ENCODE measurements at regions not wholly inside any gene's neighbourhood (a gene's known extent, or its start where the extent isn't known, plus 50 kb on each side); places are given as distances from the start of the nearest gene placed in this dataset.

DNA sequence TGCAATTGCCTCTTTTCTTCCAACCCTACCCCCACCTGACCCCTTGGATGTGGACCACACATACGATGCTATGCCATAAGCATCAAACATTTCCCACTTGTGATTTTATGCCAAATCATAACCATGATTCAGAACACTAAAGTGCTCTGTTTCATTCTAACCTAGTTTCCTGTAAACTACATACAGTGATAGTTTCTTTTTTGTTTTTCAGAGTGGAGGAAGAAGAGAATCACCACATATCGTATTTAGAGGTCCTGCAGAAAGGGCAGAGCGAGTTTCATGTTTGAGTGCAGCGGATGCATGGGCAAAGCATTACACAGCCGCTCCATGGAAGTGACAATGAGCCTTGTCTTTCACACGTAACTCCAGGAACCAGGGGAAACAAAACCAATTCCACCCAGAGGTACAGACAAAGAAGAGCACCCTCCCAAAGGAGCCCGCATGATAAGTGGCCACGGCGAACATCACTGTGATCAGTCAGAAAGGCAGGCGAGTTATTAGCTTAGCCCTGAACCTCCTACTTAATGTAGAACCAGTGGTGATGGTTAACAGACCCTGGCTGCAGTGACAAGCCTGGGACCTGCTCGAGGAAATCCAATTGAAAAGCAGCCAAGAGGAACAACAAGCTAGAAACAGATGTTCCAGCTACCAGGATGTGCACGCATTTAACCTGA is 64.0 kb upstream of the ZNF281 start:
- Histone ChIP-seq H3K4me3 (ENCODE audit: low read depth, low read length) (no peak overlapping the region), H3K9me3 (ENCODE audit: control insufficient read depth, insufficient read depth, low read length) (no peaks in the 10 kb centered on the region; the same call in 1 of the 2 replicates), H3K27me3 (ENCODE audit: control insufficient read depth, insufficient read depth, low read length) (no peaks in the 10 kb centered on the region), H3K27ac (ENCODE audit: low read depth, low read length) (no peak overlapping the region)
- DNase-seq (ENCODE audit: low read depth, low spot score): no peak
- CTCF ChIA-PET: interaction anchor here (1.0 to 1.1 kb wide), 2 partner anchors 15 to 166 kb away, joined by 4 read pairs; no protein-coding TSS in a partner anchor
- POLR2A ChIA-PET: no interaction called here
- no peak for TF ChIP-seq CTCF (IDR thresholded peaks at IDR 0.05; ENCODE audit: low read depth, low read length)

- no peak for TF ChIP-seq CTCF (IDR thresholded peaks at IDR 0.05; ENCODE audit: low read depth, low read length)
- no peak overlapping the region for H3K4me3 ChIP-seq (ENCODE audit: low read depth, low read length)
- ChIA-PET POLR2A (no interaction called here), CTCF (interaction anchor here (1.0 kb wide), 1 partner anchor 17 kb away, joined by 3 read pairs; no protein-coding TSS in a partner anchor)
- no peaks in the 10 kb centered on the region for H3K27me3 ChIP-seq (ENCODE audit: control insufficient read depth, insufficient read depth, low read length)
- H3K27ac ChIP-seq (ENCODE audit: low read depth, low read length): no peak overlapping the region
- no peak for DNase-seq (ENCODE audit: low read depth, low spot score)
- no peaks in the 10 kb centered on the region for H3K9me3 ChIP-seq (ENCODE audit: control insufficient read depth, insufficient read depth, low read length)
Measured at GRCh38 chr1:200471739-200472138, 61.9 kb upstream of the ZNF281 start.

- Histone ChIP-seq H3K27ac (ENCODE audit: low read depth, low read length) (no peak overlapping the region), H3K9me3 (ENCODE audit: control insufficient read depth, insufficient read depth, low read length) (no peaks in the 10 kb centered on the region), H3K4me3 (ENCODE audit: low read depth, low read length) (no peak overlapping the region), H3K27me3 (ENCODE audit: control insufficient read depth, insufficient read depth, low read length) (no peaks in the 10 kb centered on the region)
- DNase-seq (ENCODE audit: low read depth, low spot score): no peak
- POLR2A ChIA-PET: no interaction called here
- CTCF ChIA-PET: interaction anchor here (0.5 to 1.9 kb wide), 2 partner anchors 166 to 392 kb away, joined by 3 to 6 read pairs; no protein-coding TSS in a partner anchor
- no peak for TF ChIP-seq CTCF (IDR thresholded peaks at IDR 0.05; ENCODE audit: low read depth, low read length)
Measured at GRCh38 chr1:200468264-200469001, 58.6 kb upstream of the ZNF281 start.

- Histone ChIP-seq H3K4me3 (ENCODE audit: low read depth, low read length) (no peak overlapping the region), H3K27me3 (ENCODE audit: control insufficient read depth, insufficient read depth, low read length) (no peaks in the 10 kb centered on the region), H3K27ac (ENCODE audit: low read depth, low read length) (no peak overlapping the region), H3K9me3 (ENCODE audit: control insufficient read depth, insufficient read depth, low read length) (no peaks in the 10 kb centered on the region)
- POLR2A ChIA-PET: interaction anchor here (0.6 kb wide), 1 partner anchor 281 kb away, joined by 3 read pairs; no protein-coding TSS in a partner anchor
- no peak for TF ChIP-seq CTCF (IDR thresholded peaks at IDR 0.05; ENCODE audit: low read depth, low read length)
- CTCF ChIA-PET: interaction anchor here (1.5 kb wide), 1 partner anchor 24 kb away, joined by 5 read pairs; no protein-coding TSS in a partner anchor
- no peak for DNase-seq (ENCODE audit: low read depth, low spot score)
Measured at GRCh38 chr1:200464784-200465400, 55.1 kb upstream of the ZNF281 start.
